BLaER1 (cell line): ENCODE measurements at regions not wholly inside any gene's neighbourhood (a gene's known extent, or its start where the extent isn't known, plus 50 kb on each side); places are given as distances from the start of the nearest gene placed in this dataset.

Experiments used
- H3K27ac ChIP-seq: shearing (Covaris generic); formaldehyde crosslinking; 2 replicates; pipeline ENCODE4 v1.8.1; 2022
- H3K27me3 ChIP-seq: shearing (Covaris generic); formaldehyde crosslinking; 2 replicates; pipeline ENCODE4 v1.8.1; 2022
- H3K36me3 ChIP-seq: shearing (Covaris generic); formaldehyde crosslinking; 2 replicates; pipeline ENCODE4 v1.8.1; 2022
- H3K4me1 ChIP-seq: shearing (Covaris generic); formaldehyde crosslinking; 2 replicates; pipeline ENCODE4 v1.8.1; 2022
- H3K4me2 ChIP-seq: shearing (Covaris generic); formaldehyde crosslinking; 2 replicates; pipeline ENCODE4 v1.8.1; 2022
- H3K4me3 ChIP-seq: shearing (Covaris generic); formaldehyde crosslinking; 2 replicates; pipeline ENCODE4 v1.8.1; 2022
- H3K9ac ChIP-seq: shearing (Covaris generic); formaldehyde crosslinking; 2 replicates; pipeline ENCODE4 v1.8.1; 2022
- H3K9me3 ChIP-seq: shearing (Covaris generic); formaldehyde crosslinking; 2 replicates; pipeline ENCODE4 v1.8.1; 2022
- H4K20me1 ChIP-seq: shearing (Covaris generic); formaldehyde crosslinking; 2 replicates; pipeline ENCODE4 v1.8.1; 2022
- Cebpa-rat ChIP-seq: shearing (Covaris generic); IDR thresholded peaks from 2 replicates; pipeline ENCODE4 v1.8.1; 2022

DNA sequence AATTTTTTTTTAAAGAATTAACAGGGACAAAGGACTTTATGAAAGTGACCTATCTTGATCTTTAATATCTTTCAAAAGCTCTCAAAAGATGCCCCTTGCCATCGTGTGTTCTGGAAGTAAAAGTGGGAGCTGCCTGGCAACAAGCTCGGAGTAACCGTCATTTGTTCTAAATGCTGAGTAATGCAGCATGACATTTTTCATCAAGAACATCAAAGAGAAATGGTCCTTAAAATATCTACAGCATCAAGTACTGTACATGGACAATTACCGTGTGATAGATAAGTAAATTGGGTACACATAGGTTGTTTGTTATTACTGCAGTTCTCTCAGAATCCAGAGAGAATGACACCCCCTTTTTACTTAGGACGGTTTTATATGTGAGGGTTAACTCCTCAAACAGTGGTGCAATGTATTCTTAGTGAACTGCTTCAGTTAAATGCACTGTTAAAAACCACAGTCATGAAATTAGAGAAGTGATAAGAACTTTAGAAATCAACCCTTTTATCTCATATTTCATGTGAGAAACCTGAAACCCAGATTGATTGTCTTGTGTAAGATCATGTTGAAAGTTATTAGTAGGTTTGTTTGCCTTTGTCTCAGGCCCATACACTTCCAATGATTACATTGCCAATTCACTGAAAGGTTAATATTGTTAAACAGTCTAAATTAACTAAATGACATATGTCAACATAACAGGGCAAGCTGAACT lies 90.6 kb upstream of the HNMT start:
- Histone ChIP-seq H3K36me3 (no peaks in the 10 kb centered on the region), H3K4me1 (no peaks in the 10 kb centered on the region), H3K4me3 (no peak overlapping the region), H3K9me3 (no peaks in the 10 kb centered on the region), H4K20me1 (no peaks in the 10 kb centered on the region), H3K4me2 (no peak overlapping the region), H3K27ac (no peak overlapping the region), H3K27me3 (no peaks in the 10 kb centered on the region), H3K9ac (no peak overlapping the region)
- TF ChIP-seq Cebpa-rat = no peak

DNA sequence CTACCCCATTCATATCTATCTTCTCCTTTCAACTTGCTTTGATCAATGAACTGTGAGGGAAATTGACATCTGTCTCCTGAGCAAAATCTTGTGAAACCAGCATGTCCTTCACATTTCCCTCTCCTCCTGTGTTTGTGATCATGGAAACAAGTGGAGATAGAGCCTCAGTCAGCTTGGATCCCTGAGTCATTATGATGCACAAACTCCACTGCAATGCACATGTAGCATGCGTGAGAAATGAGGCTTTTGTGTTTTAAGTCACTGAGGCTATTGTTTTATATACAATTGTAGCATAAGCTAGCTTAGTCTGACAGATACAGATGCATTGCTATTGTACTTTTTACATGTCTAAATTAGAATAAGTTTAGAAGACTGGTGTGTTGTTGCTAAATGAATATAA lies 85.2 kb upstream of the HNMT start:
- Histone ChIP-seq H3K4me2 (no peak overlapping the region), H3K9ac (no peak overlapping the region), H3K4me1 (no peaks in the 10 kb centered on the region), H3K27ac (no peak overlapping the region), H3K36me3 (no peaks in the 10 kb centered on the region), H3K9me3 (no peaks in the 10 kb centered on the region), H3K4me3 (no peak overlapping the region), H3K27me3 (no peaks in the 10 kb centered on the region), H4K20me1 (no peaks in the 10 kb centered on the region)
- no peak for TF ChIP-seq Cebpa-rat

DNA sequence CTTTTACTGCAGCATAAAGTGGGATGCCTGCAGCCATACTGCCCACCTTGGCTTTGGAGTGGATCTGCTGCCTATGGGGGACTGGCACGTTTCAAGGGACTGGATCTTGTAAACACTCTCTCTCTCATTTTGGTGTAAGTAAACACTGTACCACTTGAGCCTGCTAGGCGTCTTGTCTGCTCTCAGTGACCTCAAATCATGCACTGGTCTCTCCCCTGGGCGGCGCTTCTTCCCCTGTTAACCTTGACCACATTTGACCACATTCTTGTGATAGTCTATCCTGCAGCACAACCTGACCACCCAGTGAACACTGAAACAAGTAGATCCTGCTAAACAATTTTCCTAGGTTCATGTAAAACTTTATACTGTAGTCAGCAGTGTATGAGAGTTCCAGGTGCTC lies 82.6 kb upstream of the HNMT start:
- H3K27me3 ChIP-seq = no peaks in the 10 kb centered on the region

DNA sequence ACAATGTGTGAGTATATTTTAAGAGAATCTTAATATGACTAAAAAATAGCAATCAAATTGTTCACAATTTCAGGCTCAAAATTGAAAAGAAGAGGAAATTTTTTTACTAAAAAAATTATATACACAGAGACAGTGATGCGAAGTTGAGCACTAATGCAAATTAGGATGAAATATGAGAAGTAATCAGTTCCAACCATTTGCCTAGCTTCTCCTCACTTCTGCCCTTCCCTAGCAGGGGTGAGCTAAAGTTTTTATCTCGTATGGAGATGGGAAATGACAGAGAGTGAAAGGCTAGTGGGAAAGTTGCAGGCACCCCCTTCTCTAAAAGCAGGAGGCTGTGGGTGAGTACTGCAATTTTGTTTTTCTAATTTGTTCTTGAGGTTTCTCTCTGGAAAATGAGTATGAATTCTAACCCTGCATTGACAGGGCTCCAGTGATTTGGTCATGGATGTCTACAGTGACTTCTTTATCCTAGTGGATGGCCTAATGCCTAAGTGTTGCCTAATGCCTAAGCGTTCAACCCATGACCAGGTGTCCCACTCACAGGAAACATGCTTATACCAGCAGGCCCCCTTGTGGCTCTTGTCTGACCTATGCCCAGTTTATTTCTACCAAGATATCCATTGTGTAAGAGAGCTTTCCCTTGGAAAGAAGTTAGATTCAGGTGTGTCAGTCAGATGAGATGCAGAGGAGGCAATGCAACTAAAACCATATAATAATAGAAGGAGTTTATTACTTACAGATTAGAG lies 78.0 kb upstream of the HNMT start:
- no peak for TF ChIP-seq Cebpa-rat
- Histone ChIP-seq H3K27me3 (no peaks in the 10 kb centered on the region), H4K20me1 (no peaks in the 10 kb centered on the region), H3K4me1 (no peaks in the 10 kb centered on the region), H3K4me2 (no peak overlapping the region), H3K27ac (no peak overlapping the region), H3K9me3 (no peaks in the 10 kb centered on the region), H3K9ac (no peak overlapping the region), H3K4me3 (no peak overlapping the region), H3K36me3 (no peaks in the 10 kb centered on the region)

More for the DNA sequence above, 82.6 kb upstream of the HNMT start:
- Histone ChIP-seq H3K9ac (no peak overlapping the region), H3K4me1 (no peaks in the 10 kb centered on the region), H3K36me3 (no peaks in the 10 kb centered on the region), H3K9me3 (no peaks in the 10 kb centered on the region), H3K4me3 (no peak overlapping the region), H4K20me1 (no peaks in the 10 kb centered on the region), H3K4me2 (no peak overlapping the region), H3K27ac (no peak overlapping the region)
- TF ChIP-seq Cebpa-rat = no peak

DNA sequence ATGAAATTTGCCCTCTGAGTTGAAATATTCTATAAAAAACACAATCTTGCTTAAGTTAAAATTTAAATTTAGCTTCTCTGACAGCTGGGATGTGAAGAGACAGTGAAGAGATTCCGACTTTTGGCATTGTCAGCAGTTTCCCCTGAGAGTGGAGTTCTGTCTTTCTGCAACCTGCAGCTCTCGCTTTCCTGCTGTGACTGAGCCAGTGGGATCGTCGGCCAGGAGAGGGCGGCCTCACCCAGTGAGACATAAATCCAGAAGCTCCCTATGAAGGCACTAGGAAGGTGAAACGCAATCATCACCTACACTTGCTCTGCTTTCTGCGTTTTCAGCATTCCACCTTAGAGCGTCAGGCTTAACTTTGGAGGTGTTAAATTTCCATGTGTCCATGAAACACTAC lies 75.4 kb upstream of the HNMT start:
- H3K4me2 ChIP-seq = no peak overlapping the region
- no peak overlapping the region for H3K4me3 ChIP-seq
- no peaks in the 10 kb centered on the region for H4K20me1 ChIP-seq
- H3K36me3 ChIP-seq = no peaks in the 10 kb centered on the region
- no peak overlapping the region for H3K27ac ChIP-seq
- H3K9me3 ChIP-seq = no peaks in the 10 kb centered on the region
- no peak for TF ChIP-seq Cebpa-rat
- no peaks in the 10 kb centered on the region for H3K4me1 ChIP-seq
- no peak overlapping the region for H3K9ac ChIP-seq
- H3K27me3 ChIP-seq = no peaks in the 10 kb centered on the region

DNA sequence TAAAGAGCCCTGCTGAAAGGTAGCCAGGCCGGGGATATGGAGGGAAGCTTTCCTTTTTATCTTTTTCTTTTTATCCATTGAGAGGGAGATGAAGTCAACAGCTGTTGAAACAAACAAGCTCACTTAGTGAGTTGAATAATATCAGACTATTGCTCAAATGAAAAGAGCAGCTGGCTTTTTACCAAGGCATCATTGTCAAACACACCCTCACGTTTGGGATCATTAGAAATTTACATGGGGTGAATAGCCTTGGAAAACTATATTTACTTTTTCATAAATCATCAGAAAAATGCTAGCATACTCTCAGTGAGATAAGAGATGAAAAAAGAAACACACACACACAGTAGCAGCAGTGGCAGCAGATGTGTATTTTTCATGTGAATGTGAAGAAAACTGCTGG lies 71.5 kb upstream of the HNMT start:
- H3K36me3 ChIP-seq = no peaks in the 10 kb centered on the region
- H3K9me3 ChIP-seq = no peaks in the 10 kb centered on the region
- H3K4me1 ChIP-seq = no peaks in the 10 kb centered on the region
- H3K27me3 ChIP-seq = no peaks in the 10 kb centered on the region
- H3K4me2 ChIP-seq = no peak overlapping the region
- H3K4me3 ChIP-seq = no peak overlapping the region
- no peaks in the 10 kb centered on the region for H4K20me1 ChIP-seq
- no peak overlapping the region for H3K9ac ChIP-seq
- TF ChIP-seq Cebpa-rat = no peak
- H3K27ac ChIP-seq = no peak overlapping the region

DNA sequence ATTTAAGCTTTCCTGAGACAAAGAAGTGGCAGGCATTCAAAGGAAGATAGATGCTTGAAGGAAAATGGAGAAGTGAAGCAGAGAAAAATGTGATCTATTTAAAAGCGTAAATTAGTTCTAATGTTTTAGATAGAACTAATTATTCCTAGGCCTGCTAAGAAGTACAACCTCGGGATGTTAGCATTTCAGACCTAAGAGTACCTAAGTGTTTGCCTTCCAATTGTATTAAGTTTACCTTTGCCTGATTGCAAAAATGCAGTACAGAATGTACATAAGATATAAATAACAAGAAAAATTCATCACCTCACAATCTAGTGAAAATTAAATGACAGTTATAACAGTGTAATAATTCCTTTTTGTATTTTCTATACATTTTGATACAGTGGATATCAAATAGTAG lies 71.1 kb upstream of the HNMT start:
- no peak for TF ChIP-seq Cebpa-rat
- Histone ChIP-seq H3K4me3 (no peak overlapping the region), H4K20me1 (no peaks in the 10 kb centered on the region), H3K36me3 (no peaks in the 10 kb centered on the region), H3K27ac (no peak overlapping the region), H3K4me2 (no peak overlapping the region), H3K27me3 (no peaks in the 10 kb centered on the region), H3K9me3 (no peaks in the 10 kb centered on the region), H3K4me1 (no peaks in the 10 kb centered on the region), H3K9ac (no peak overlapping the region)

DNA sequence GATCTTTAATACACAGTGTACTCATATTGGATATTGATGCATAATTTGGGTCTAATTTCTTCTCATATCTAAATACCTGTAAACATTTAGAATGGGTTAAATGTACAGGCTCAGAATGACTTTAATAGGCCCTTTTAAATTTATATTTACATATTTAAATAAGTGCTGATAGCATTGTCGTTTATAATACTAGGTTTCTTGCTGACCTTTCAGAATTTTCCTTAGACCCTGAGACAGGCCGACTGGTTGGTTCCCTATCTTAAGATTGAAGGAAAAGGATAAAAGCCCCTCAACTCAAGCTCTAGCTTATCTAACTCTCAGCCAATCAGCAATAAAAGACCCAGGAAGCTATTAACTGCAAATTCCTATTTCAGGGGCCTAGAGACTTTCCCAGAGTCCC lies 67.8 kb upstream of the HNMT start:
- no peak overlapping the region for H3K9ac ChIP-seq
- H3K9me3 ChIP-seq = no peaks in the 10 kb centered on the region
- H3K36me3 ChIP-seq = no peaks in the 10 kb centered on the region
- no peak for TF ChIP-seq Cebpa-rat
- H3K4me3 ChIP-seq = no peak overlapping the region
- H4K20me1 ChIP-seq = no peaks in the 10 kb centered on the region
- no peak overlapping the region for H3K4me2 ChIP-seq
- no peaks in the 10 kb centered on the region for H3K4me1 ChIP-seq
- no peak overlapping the region for H3K27ac ChIP-seq
- H3K27me3 ChIP-seq = no peaks in the 10 kb centered on the region

DNA sequence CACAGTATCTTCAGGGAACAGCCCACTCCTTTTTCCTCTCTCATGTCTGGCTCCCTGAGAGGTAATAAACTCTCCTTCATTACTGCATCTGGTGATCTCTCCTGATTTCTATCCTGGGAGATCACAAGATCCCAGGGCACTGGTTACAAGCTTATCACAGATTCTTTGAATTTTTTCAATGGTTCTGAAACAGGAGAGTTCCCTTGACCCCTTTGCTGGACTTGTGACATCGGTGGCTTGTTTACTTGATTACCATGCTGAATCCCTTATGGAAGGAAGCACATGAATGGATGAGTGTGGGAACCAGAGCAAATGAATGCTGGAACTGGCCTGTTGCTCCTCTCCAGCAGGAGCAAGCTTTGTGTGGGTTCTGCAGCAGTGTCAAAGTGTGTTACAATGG lies 67.2 kb upstream of the HNMT start:
- no peaks in the 10 kb centered on the region for H3K9me3 ChIP-seq
- H4K20me1 ChIP-seq = no peaks in the 10 kb centered on the region
- no peaks in the 10 kb centered on the region for H3K4me1 ChIP-seq
- no peak overlapping the region for H3K9ac ChIP-seq
- TF ChIP-seq Cebpa-rat = no peak
- no peak overlapping the region for H3K4me3 ChIP-seq
- no peaks in the 10 kb centered on the region for H3K36me3 ChIP-seq
- no peak overlapping the region for H3K27ac ChIP-seq
- no peaks in the 10 kb centered on the region for H3K27me3 ChIP-seq
- no peak overlapping the region for H3K4me2 ChIP-seq

DNA sequence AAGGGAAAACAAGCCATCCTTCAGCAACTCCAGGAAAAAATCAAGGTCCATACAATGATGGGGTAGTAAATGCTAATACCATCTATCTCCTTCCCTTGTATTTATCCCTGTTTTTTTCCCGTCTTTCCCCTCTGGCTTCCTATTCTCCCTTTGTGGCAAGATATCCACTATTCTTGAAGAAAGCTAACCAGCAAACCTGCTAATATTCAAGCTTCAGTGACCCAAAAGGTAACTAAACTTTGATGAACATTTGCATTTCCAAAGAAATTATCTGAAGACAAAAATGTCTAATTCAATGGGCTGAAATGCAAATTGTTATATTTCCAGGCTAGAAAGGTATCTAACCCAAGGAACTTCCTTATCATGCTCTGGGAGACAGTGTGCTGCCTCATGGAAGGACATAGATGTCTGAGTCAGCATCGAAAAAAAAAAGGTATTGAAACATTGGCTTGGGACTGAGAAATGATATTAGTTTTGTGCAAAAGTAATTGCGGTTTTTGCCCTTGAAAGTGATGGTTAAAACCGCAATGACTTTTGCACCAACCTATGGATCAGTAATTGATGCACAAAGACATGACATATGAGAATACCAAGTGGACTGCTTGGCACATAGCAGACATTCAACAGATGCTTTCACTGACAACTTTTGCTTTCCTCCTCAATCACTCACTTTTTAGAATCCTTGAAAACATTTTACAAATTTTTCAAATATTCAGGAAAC lies 63.7 kb upstream of the HNMT start:
- H3K36me3 ChIP-seq = no peaks in the 10 kb centered on the region
- no peak overlapping the region for H3K9ac ChIP-seq
- H3K27me3 ChIP-seq = no peaks in the 10 kb centered on the region
- no peaks in the 10 kb centered on the region for H3K4me1 ChIP-seq
- H3K9me3 ChIP-seq = no peaks in the 10 kb centered on the region
- no peak overlapping the region for H3K4me2 ChIP-seq
- TF ChIP-seq Cebpa-rat = no peak
- H4K20me1 ChIP-seq = no peaks in the 10 kb centered on the region
- H3K27ac ChIP-seq = no peak overlapping the region
- H3K4me3 ChIP-seq = no peak overlapping the region
